GM12878 (cell line): ENCODE measurements at regions not wholly inside any gene's neighbourhood (a gene's known extent, or its start where the extent isn't known, plus 50 kb on each side); places are given as distances from the start of the nearest gene placed in this dataset.

Experiments used
- ATF7 ChIP-seq: fragments of 450-650 bp; IDR thresholded peaks from 2 replicates; pipeline ENCODE4 v1.6.1; 2016; ENCODE audit warnings: low read depth, mild to moderate bottlenecking
- BHLHE40 ChIP-seq, 2 experiments: fragments of 450-650 bp in 1 of 2; IDR thresholded peaks; 2 replicates each; pipeline ENCODE4 v1.6.1; 2011 to 2017; ENCODE audit warnings: low read depth in 2 of 2, borderline replicate concordance in 1 of 2, improper control_type of control experiment in 1 of 2, low read length in 1 of 2, mild to moderate bottlenecking in 1 of 2
- CEBPZ ChIP-seq: fragments of 150-350 bp; IDR thresholded peaks from 2 replicates; pipeline ENCODE4 v1.6.1; 2016; ENCODE audit warnings: low read depth, low read length
- CTCF ChIP-seq, 3 experiments: IDR thresholded peaks in 2 of 3; conservative IDR thresholded peaks in 1 of 3; 2 replicates each; pipeline ENCODE4 v1.5.1; 2011; ENCODE audit warnings: low read depth in 3 of 3, low read length in 3 of 3, mild to moderate bottlenecking in 3 of 3, control low read depth in 2 of 3, moderate library complexity in 2 of 3, inconsistent platforms in 1 of 3, mixed read lengths in 1 of 3; ENCODE audit not compliant: control insufficient read depth in 2 of 3, insufficient read depth in 1 of 3; ENCODE audit errors: extremely low read depth in 1 of 3
- GATAD2B ChIP-seq: fragments of 450-650 bp; conservative IDR thresholded peaks from 2 replicates; pipeline ENCODE4 v1.6.1; 2017; ENCODE audit warnings: low read depth, mild to moderate bottlenecking, moderate library complexity
- HDGF ChIP-seq: fragments of 450-650 bp; IDR thresholded peaks from 2 replicates; pipeline ENCODE4 v1.6.1; 2016; ENCODE audit warnings: antibody characterized with exemption
- IKZF2 ChIP-seq, 2 experiments: fragments of 450-650 bp; IDR thresholded peaks; 2 replicates each; pipeline ENCODE4 v1.6.1; 2017; ENCODE audit warnings: mild to moderate bottlenecking in 2 of 2, moderate library complexity in 2 of 2
- IRF4 ChIP-seq: IDR thresholded peaks from 2 replicates; pipeline ENCODE4 v1.6.1; 2011; ENCODE audit warnings: low read depth, low read length
- MLLT1 ChIP-seq: fragments of 450-650 bp; IDR thresholded peaks from 2 replicates; pipeline ENCODE4 v1.6.1; 2016; ENCODE audit warnings: mild to moderate bottlenecking
- USF1 ChIP-seq: IDR thresholded peaks from 2 replicates; pipeline ENCODE4 v1.6.1; 2011; ENCODE audit warnings: borderline replicate concordance, low read depth, mild to moderate bottlenecking, moderate library complexity, mixed read lengths, low read length; ENCODE audit not compliant: insufficient read depth; ENCODE audit errors: extremely low read length
- ZNF217 ChIP-seq: fragments of 450-650 bp; IDR thresholded peaks from 2 replicates; pipeline ENCODE4 v1.6.1; 2017; ENCODE audit warnings: antibody characterized with exemption, mild to moderate bottlenecking

GRCh38 chr12:58369576-58369975 lies 428.2 kb downstream of the ATP23 start (continued):
- no peak for TF ChIP-seq BHLHE40 (IDR thresholded peaks at IDR 0.05; ENCODE audit: borderline replicate concordance in 1 of 2, low read depth in 2 of 2, low read length in 1 of 2)
- TF ChIP-seq ZNF217: no peak
- no peak for TF ChIP-seq GATAD2B
- no peak for TF ChIP-seq ATF7
- no peak for TF ChIP-seq MLLT1
- no peak for TF ChIP-seq CEBPZ
- no peak for TF ChIP-seq CTCF (IDR thresholded peaks at IDR 0.05 in 2 of 3, conservative IDR thresholded peaks at IDR 0.05 in 1 of 3; ENCODE audit: control insufficient read depth in 2 of 3, extremely low read depth in 1 of 3, insufficient read depth in 1 of 3, low read depth in 3 of 3, low read length in 3 of 3)
- no peak for TF ChIP-seq HDGF
- no peak for TF ChIP-seq IRF4
- TF ChIP-seq USF1: no peak
- no peak for TF ChIP-seq IKZF2 (IDR thresholded peaks at IDR 0.05)
